Astrocyte (in vitro differentiated cells and primary cell): ENCODE measurements at regions not wholly inside any gene's neighbourhood (a gene's known extent, or its start where the extent isn't known, plus 50 kb on each side); places are given as distances from the start of the nearest gene placed in this dataset.

Source experiments
- DNase-seq: peaks from one replicate; pipeline ENCODE4 v3.0.0-alpha.2; 2010; ENCODE audit warnings: low read depth
- FAIRE-seq: peaks from 2 replicates; lab custom pipeline; 2011; peaks lifted over from hg19 to GRCh38; lab: Jason Lieb, UNC
- H2AFZ ChIP-seq: 2 replicates; pipeline ENCODE4 v1.6.0; 2012; ENCODE audit warnings: low read depth, low read length, inconsistent platforms
- H3K27ac ChIP-seq: 2 replicates; pipeline ENCODE4 v1.5.1; 2011; ENCODE audit warnings: low read depth, low read length, inconsistent platforms
- H3K27me3 ChIP-seq: 2 replicates; pipeline ENCODE4 v1.6.0; 2011; ENCODE audit warnings: low read length, inconsistent platforms; ENCODE audit not compliant: insufficient read depth
- H3K36me3 ChIP-seq: 2 replicates; pipeline ENCODE4 v1.5.1; 2011; ENCODE audit warnings: low read length, inconsistent platforms; ENCODE audit not compliant: insufficient read depth
- H3K4me1 ChIP-seq: 2 replicates; pipeline ENCODE4 v1.5.1; 2011; ENCODE audit warnings: low read length, inconsistent platforms; ENCODE audit not compliant: insufficient read depth
- H3K4me2 ChIP-seq: 2 replicates; pipeline ENCODE4 v1.6.0; 2012; ENCODE audit warnings: low read length, inconsistent platforms
- H3K4me3 ChIP-seq: 2 replicates; pipeline ENCODE4 v1.5.1; 2011; ENCODE audit warnings: low read depth, mild to moderate bottlenecking, low read length, inconsistent platforms; ENCODE audit not compliant: insufficient read depth
- H3K79me2 ChIP-seq: 2 replicates; pipeline ENCODE4 v1.6.0; 2012; ENCODE audit warnings: mild to moderate bottlenecking, low read length, inconsistent platforms; ENCODE audit not compliant: insufficient read depth
- H3K9ac ChIP-seq: 2 replicates; pipeline ENCODE4 v1.6.0; 2012; ENCODE audit warnings: mild to moderate bottlenecking, low read length, inconsistent platforms
- H3K9me3 ChIP-seq: 2 replicates; pipeline ENCODE4 v1.5.1; 2012; ENCODE audit warnings: low read depth, mild to moderate bottlenecking, low read length, inconsistent platforms; ENCODE audit not compliant: insufficient read depth
- H4K20me1 ChIP-seq: 2 replicates; pipeline ENCODE4 v1.6.0; 2012; ENCODE audit warnings: low read length, inconsistent platforms; ENCODE audit not compliant: insufficient read depth
- H3K27ac Mint-ChIP-seq: one replicate; pipeline ENCODE4 v1.8.0; 2021; ENCODE audit warnings: mild to moderate bottlenecking, mixed read lengths; ENCODE audit not compliant: unreplicated experiment
- H3K27me3 Mint-ChIP-seq: one replicate; pipeline ENCODE4 v1.8.0; 2021; ENCODE audit warnings: low read depth, mixed read lengths; ENCODE audit not compliant: unreplicated experiment
- H3K36me3 Mint-ChIP-seq: one replicate; pipeline ENCODE4 v1.8.0; 2021; ENCODE audit warnings: low read depth, mixed read lengths; ENCODE audit not compliant: unreplicated experiment
- H3K4me1 Mint-ChIP-seq: one replicate; pipeline ENCODE4 v1.8.0; 2021; ENCODE audit warnings: low read depth, mixed read lengths; ENCODE audit not compliant: unreplicated experiment
- H3K4me3 Mint-ChIP-seq: one replicate; pipeline ENCODE4 v1.8.0; 2021; ENCODE audit warnings: mild to moderate bottlenecking, moderate library complexity, mixed read lengths; ENCODE audit not compliant: unreplicated experiment
- H3K9me3 Mint-ChIP-seq: one replicate; pipeline ENCODE4 v1.8.0; 2021; ENCODE audit warnings: mild to moderate bottlenecking, mixed read lengths; ENCODE audit not compliant: unreplicated experiment
- EZH2 ChIP-seq: IDR thresholded peaks from 2 replicates; pipeline ENCODE4 v1.6.1; 2012; ENCODE audit warnings: mild to moderate bottlenecking, low read length, inconsistent platforms; ENCODE audit not compliant: insufficient read depth
- TF ChIP-seq, protein P1 (sequence below): IDR thresholded peaks from 2 replicates; pipeline ENCODE4 v1.5.1; 2011; ENCODE audit warnings: low read depth, mild to moderate bottlenecking, inconsistent platforms, low read length, moderate library complexity; ENCODE audit not compliant: insufficient read depth

DNA sequence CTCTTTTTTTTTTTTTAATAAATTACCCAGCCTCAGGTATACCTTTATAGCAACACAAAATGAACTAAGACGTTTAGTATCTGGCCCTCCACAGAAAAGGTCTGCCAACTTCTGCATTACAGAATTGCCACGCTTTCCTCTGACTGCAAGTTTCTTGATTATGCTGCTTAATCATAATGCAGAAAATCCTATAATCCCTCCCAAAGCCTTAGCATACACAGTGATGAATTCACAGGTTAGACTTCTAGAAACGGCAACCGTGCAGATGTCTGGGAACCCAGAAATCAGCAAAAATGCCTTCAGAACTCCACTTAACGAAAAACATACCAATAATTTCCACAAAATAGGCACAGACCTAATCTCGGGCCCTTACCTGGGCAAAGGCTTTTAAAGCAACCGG is 144.7 kb upstream of the FRMD4B start:
- no peak for FAIRE-seq

DNA sequence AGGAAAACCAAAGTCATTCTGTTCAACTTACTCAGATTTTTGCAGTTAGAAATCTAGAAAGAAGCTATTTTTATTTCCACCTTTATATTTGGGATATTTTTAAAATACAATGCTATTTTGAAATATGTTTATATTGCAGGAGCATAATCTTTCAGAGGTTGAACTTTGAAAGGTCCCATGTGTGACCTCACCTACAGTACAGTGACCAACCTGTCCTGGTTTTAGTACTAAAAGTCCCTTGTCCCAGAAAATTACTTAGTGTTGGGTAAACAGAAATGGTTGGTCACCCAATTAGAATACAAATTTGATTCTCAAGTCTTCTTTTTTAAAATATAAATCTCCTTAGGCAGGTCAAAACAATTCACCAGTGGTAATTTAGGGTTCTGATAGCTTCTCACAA is 141.6 kb upstream of the FRMD4B start:
- Histone ChIP-seq H3K27me3 (peaks cover 4% of the 10 kb centered on the region), H3K9ac (no peak overlapping the region), H3K4me2 (no peak overlapping the region), H3K36me3 (no peaks in the 10 kb centered on the region), H3K79me2 (no peaks in the 10 kb centered on the region), H3K4me1 (no peaks in the 10 kb centered on the region), H3K27ac (no peak overlapping the region), H2AFZ (no peak overlapping the region), H3K4me3 (no peak overlapping the region), H3K9me3 (no peaks in the 10 kb centered on the region), H4K20me1 (no peaks in the 10 kb centered on the region)
- H3K4me3 Mint-ChIP-seq = no peak overlapping the region
- peaks cover 2% of the 10 kb centered on the region for H3K27me3 Mint-ChIP-seq
- no peaks in the 10 kb centered on the region for H3K36me3 Mint-ChIP-seq
- no peaks in the 10 kb centered on the region for H3K9me3 Mint-ChIP-seq
- TF ChIP-seq, protein P1, sequence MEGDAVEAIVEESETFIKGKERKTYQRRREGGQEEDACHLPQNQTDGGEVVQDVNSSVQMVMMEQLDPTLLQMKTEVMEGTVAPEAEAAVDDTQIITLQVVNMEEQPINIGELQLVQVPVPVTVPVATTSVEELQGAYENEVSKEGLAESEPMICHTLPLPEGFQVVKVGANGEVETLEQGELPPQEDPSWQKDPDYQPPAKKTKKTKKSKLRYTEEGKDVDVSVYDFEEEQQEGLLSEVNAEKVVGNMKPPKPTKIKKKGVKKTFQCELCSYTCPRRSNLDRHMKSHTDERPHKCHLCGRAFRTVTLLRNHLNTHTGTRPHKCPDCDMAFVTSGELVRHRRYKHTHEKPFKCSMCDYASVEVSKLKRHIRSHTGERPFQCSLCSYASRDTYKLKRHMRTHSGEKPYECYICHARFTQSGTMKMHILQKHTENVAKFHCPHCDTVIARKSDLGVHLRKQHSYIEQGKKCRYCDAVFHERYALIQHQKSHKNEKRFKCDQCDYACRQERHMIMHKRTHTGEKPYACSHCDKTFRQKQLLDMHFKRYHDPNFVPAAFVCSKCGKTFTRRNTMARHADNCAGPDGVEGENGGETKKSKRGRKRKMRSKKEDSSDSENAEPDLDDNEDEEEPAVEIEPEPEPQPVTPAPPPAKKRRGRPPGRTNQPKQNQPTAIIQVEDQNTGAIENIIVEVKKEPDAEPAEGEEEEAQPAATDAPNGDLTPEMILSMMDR = no peak
- no peak for TF ChIP-seq EZH2
- DNase-seq (no peak), FAIRE-seq (no peak)
- H3K4me1 Mint-ChIP-seq = no peaks in the 10 kb centered on the region
- H3K27ac Mint-ChIP-seq = no peak overlapping the region

More for the DNA sequence above, 144.7 kb upstream of the FRMD4B start:
- H3K9ac ChIP-seq = no peak overlapping the region
- H3K4me2 ChIP-seq = no peak overlapping the region
- H3K27ac ChIP-seq = no peak overlapping the region
- no peaks in the 10 kb centered on the region for H3K4me1 ChIP-seq
- no peaks in the 10 kb centered on the region for H3K79me2 ChIP-seq
- no peak overlapping the region for H3K4me3 ChIP-seq
- no peaks in the 10 kb centered on the region for H3K36me3 ChIP-seq
- H3K36me3 Mint-ChIP-seq = no peaks in the 10 kb centered on the region
- no peak overlapping the region for H2AFZ ChIP-seq
- no peak overlapping the region for H3K27ac Mint-ChIP-seq
- peaks cover 4% of the 10 kb centered on the region for H3K27me3 ChIP-seq
- no peaks in the 10 kb centered on the region for H4K20me1 ChIP-seq
- H3K4me1 Mint-ChIP-seq = no peaks in the 10 kb centered on the region
- no peak for DNase-seq
- no peak overlapping the region for H3K4me3 Mint-ChIP-seq
- TF ChIP-seq EZH2 = no peak
- TF ChIP-seq, protein P1 = no peak
- H3K9me3 Mint-ChIP-seq = no peaks in the 10 kb centered on the region
- H3K9me3 ChIP-seq = no peaks in the 10 kb centered on the region
- H3K27me3 Mint-ChIP-seq = peaks cover 9% of the 10 kb centered on the region

DNA sequence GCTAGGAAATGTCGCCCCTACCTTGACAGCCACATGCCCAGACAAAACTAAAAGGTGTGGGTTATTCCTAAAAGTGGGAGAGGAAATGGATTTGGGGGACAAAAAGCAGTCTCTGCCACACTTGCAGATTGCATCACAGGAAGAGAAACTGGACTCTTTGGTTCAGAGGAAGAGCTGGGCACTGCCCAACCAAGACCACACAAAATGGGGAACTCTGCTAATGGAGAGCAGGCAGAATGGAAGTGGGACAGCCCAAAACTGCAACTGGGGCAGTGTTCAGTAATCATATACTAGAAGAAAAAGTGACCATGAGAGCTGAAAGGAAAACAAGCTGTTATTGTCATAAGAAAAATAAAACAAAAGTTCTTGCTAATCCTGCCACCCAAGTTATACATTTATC is 138.9 kb upstream of the FRMD4B start:
- no peaks in the 10 kb centered on the region for H3K27me3 Mint-ChIP-seq
- FAIRE-seq (no peak), DNase-seq (no peak)
- H3K36me3 Mint-ChIP-seq = no peaks in the 10 kb centered on the region
- H2AFZ ChIP-seq = no peak overlapping the region
- H3K9ac ChIP-seq = no peak overlapping the region
- H3K4me3 Mint-ChIP-seq = no peak overlapping the region
- H4K20me1 ChIP-seq = no peaks in the 10 kb centered on the region
- H3K4me3 ChIP-seq = no peak overlapping the region
- H3K9me3 ChIP-seq = no peaks in the 10 kb centered on the region
- no peak overlapping the region for H3K27ac Mint-ChIP-seq
- peaks cover 3% of the 10 kb centered on the region for H3K27me3 ChIP-seq
- H3K4me1 Mint-ChIP-seq = no peaks in the 10 kb centered on the region
- H3K9me3 Mint-ChIP-seq = no peaks in the 10 kb centered on the region
- H3K79me2 ChIP-seq = no peaks in the 10 kb centered on the region
- H3K36me3 ChIP-seq = no peaks in the 10 kb centered on the region
- H3K4me2 ChIP-seq = no peak overlapping the region
- no peak overlapping the region for H3K27ac ChIP-seq
- TF ChIP-seq, protein P1 = no peak
- no peak for TF ChIP-seq EZH2
- H3K4me1 ChIP-seq = no peaks in the 10 kb centered on the region
